ENCODE measurements at regions not wholly inside any gene's neighbourhood (a gene's known extent, or its start where the extent isn't known, plus 50 kb on each side); places are given as distances from the start of the nearest gene placed in this dataset.
A peak's percentile ranks its signal among the peaks of the same experiment; 100 is the strongest.

GRCh38 chr5:145236127-145236526, 599.0 kb downstream of the PRELID2 start:
- TF ChIP-seq, protein P1, sequence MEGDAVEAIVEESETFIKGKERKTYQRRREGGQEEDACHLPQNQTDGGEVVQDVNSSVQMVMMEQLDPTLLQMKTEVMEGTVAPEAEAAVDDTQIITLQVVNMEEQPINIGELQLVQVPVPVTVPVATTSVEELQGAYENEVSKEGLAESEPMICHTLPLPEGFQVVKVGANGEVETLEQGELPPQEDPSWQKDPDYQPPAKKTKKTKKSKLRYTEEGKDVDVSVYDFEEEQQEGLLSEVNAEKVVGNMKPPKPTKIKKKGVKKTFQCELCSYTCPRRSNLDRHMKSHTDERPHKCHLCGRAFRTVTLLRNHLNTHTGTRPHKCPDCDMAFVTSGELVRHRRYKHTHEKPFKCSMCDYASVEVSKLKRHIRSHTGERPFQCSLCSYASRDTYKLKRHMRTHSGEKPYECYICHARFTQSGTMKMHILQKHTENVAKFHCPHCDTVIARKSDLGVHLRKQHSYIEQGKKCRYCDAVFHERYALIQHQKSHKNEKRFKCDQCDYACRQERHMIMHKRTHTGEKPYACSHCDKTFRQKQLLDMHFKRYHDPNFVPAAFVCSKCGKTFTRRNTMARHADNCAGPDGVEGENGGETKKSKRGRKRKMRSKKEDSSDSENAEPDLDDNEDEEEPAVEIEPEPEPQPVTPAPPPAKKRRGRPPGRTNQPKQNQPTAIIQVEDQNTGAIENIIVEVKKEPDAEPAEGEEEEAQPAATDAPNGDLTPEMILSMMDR (IDR thresholded peaks at IDR 0.05; ENCODE audit: control insufficient read depth, insufficient read depth, low read depth, low read length, missing control alignments) = no peak
- DNase-seq (ENCODE audit: low read depth) = peak; percentile 5
- no peak overlapping the region for H3K4me3 ChIP-seq (ENCODE audit: control insufficient read depth, low read depth, low read length)

DNA sequence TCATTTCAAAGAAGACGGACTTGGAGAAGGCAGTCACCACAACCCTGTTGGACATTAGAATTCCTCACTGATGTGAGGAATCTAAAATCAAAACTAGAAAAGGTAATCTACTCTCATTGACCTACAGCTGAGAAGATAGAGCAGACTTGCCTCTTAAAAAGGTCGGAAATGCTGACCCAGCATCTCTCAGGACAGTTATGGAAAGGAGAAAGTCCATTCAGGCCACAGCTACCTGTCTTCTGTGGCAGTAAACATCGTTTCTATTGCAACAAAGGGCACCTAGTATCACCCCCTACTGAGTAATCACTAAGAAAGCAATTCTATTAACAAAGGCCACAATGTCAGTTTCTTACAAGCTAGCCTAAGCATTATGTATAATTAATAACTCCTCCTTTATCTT, 601.7 kb downstream of the PRELID2 start:
- TF ChIP-seq, protein P1 (IDR thresholded peaks at IDR 0.05; ENCODE audit: control insufficient read depth, insufficient read depth, low read depth, low read length, missing control alignments) = no peak
- H3K4me3 ChIP-seq (ENCODE audit: control insufficient read depth, low read depth, low read length) = no peak overlapping the region
- DNase-seq (ENCODE audit: low read depth) = no peak

DNA sequence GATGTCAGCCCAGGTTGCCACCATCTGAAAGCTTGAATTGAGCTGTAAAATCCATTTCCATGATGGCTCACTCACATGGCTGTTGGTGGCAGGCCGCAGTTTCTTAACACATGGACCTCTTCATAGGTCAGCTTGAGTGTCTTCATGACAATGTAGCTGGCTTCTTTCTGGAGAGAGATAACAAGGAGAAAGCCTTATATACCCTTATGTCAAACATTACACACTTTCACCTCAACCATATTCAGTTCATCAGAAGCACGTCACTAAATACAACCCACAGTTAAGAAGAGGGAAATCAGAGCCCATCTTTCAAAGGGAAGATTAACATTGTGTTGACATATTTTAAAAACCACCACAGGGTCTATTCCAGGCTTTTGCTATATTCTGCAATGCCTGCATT, 604.4 kb downstream of the PRELID2 start:
- TF ChIP-seq, protein P1 (IDR thresholded peaks at IDR 0.05; ENCODE audit: control insufficient read depth, insufficient read depth, low read depth, low read length, missing control alignments) = no peak
- no peak overlapping the region for H3K4me3 ChIP-seq (ENCODE audit: control insufficient read depth, low read depth, low read length)
- DNase-seq (ENCODE audit: low read depth) = no peak

DNA sequence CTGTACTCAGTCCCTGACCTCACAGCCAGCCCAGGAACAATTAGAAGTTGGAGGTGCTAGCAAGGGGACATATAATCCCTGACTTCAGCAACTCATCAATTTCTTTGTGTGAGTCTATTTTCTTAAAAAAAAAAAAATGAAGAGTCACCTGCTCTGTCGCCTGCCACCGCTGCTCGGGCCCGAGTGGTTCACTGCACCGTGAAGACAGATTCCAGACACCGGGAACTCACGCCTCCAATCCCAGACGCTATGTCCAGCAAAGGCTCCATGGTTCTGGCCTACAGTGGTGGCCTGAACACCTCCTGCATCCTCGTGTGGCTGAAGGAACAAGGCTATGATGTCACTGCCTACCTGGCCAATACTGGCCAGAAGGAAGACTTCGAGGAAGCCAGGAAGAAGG, 606.6 kb downstream of the PRELID2 start:
- no peak for DNase-seq (ENCODE audit: low read depth)
- TF ChIP-seq, protein P1 (IDR thresholded peaks at IDR 0.05; ENCODE audit: control insufficient read depth, insufficient read depth, low read depth, low read length, missing control alignments) = no peak
- H3K4me3 ChIP-seq (ENCODE audit: control insufficient read depth, low read depth, low read length) = no peak overlapping the region

DNA sequence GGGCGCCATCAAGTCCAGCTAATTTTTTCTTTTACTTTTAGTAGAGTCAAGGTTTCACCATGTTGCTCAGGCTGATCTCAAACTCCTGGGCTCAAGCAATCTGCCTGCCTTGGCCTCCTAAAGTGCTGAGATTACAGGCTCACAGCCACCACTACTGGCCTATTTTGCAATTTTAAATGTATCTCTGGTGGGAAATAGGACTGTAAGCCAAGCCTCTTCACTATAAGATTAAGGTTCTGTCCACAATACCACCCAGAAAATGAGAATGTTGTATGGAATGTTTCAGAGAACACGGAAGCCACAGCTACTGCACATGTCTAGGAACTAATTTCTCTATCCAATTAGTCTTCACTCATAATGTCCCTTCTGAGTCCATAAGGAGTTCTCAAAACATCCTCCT, 607.3 kb downstream of the PRELID2 start:
- TF ChIP-seq, protein P1 (IDR thresholded peaks at IDR 0.05; ENCODE audit: control insufficient read depth, insufficient read depth, low read depth, low read length, missing control alignments) = no peak
- DNase-seq (ENCODE audit: low read depth) = no peak

DNA sequence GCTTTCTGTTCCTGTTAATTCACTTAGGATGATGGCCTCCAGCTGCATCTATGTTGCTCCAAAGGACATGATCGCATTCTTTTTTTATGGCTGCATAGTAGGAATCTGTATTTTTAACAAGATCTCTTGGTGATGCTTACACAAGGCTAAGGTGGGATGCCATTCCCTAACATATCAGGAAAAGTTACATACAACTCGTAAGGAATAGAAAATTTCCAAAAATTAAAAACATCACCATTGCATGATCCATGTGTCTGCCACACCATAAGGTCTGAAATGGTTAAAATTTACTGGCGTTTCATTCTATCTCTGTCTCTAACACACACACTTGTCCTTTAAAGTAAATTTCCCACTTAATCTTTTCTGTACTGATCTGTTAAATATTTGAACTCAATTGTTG, 608.4 kb downstream of the PRELID2 start:
- DNase-seq (ENCODE audit: low read depth) = no peak
- TF ChIP-seq, protein P1 (IDR thresholded peaks at IDR 0.05; ENCODE audit: control insufficient read depth, insufficient read depth, low read depth, low read length, missing control alignments) = no peak
- no peak overlapping the region for H3K4me3 ChIP-seq (ENCODE audit: control insufficient read depth, low read depth, low read length)

More for the DNA sequence above, 607.3 kb downstream of the PRELID2 start:
- no peak overlapping the region for H3K4me3 ChIP-seq (ENCODE audit: control insufficient read depth, low read depth, low read length)

DNA sequence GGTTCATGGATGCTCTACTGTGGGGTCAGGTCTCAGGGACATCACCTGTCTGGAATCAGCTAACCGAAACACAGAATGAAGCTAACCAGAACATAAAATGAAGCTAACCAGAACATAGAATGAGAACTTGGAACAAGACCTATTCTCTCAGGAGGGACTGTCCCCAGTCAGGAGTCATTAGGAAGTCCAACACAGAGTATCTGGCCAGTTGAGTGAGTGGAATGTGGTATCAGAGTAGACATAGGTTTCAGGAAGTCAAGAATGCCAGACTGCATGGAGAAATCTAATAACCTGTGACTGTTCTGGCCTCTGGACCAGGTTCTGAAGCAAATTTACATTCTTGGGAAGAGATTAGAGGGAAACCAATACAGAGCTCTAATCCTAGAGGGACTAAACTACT, 609.6 kb downstream of the PRELID2 start:
- TF ChIP-seq, protein P1 (IDR thresholded peaks at IDR 0.05; ENCODE audit: control insufficient read depth, insufficient read depth, low read depth, low read length, missing control alignments) = no peak
- no peak overlapping the region for H3K4me3 ChIP-seq (ENCODE audit: control insufficient read depth, low read depth, low read length)
- DNase-seq (ENCODE audit: low read depth) = no peak

Data from AG09309 (cell line).